ENCODE measurements at regions not wholly inside any gene's neighbourhood (a gene's known extent, or its start where the extent isn't known, plus 50 kb on each side); places are given as distances from the start of the nearest gene placed in this dataset.

GRCh38 chr20:40738976-40739375 is 49.9 kb upstream of the MAFB start:
- 51 to 59% (median 56%) methylated on average over 9 of the region's 9 CpGs for WGBS, 4 donors
- Histone ChIP-seq H3K4me3 (no peak overlapping the region), H3K9me3 (no peaks in the 10 kb centered on the region), H3K27me3 (peaks cover 0 to 11% (median 0%) of the 10 kb centered on the region in 9 donors), H3K36me3 (no peaks in the 10 kb centered on the region), H3K4me1 (no peaks in the 10 kb centered on the region), H3K27ac (no peak overlapping the region)
- ATAC-seq: no peak
- no peak for TF ChIP-seq CTCF (IDR thresholded peaks at IDR 0.05)
- no peak for TF ChIP-seq POLR2A (IDR thresholded peaks at IDR 0.05)
- intact Hi-C loops (cut with DNase I): no loop called here
- no peak for DNase-seq

GRCh38 chr20:40739841-40740240 is 50.8 kb upstream of the MAFB start:
- Histone ChIP-seq H3K36me3 (no peaks in the 10 kb centered on the region), H3K4me1 (no peaks in the 10 kb centered on the region), H3K9me3 (no peaks in the 10 kb centered on the region), H3K4me3 (no peak overlapping the region), H3K27ac (no peak overlapping the region), H3K27me3 (peaks cover 0 to 11% (median 0%) of the 10 kb centered on the region in 9 donors)
- no peak for TF ChIP-seq POLR2A (IDR thresholded peaks at IDR 0.05)
- TF ChIP-seq CTCF (IDR thresholded peaks at IDR 0.05): no peak
- ATAC-seq (no peak), DNase-seq (no peak)
- intact Hi-C loops (cut with DNase I): loop anchor here in 8 of 10 donors (5.0 to 10.0 kb wide), 5 partner anchors 202 to 225 kb away; no protein-coding TSS in a partner anchor
- whole genome bisulfite sequencing, 4 donors: 53 to 100% (median 71%) methylated on average over 1 of the region's 1 CpG

GRCh38 chr20:40741507-40742106 is 52.6 kb upstream of the MAFB start:
- H3K36me3 ChIP-seq: no peaks in the 10 kb centered on the region
- peak in 3 of 5 donors; percentile 26 to 44 (median 43) for DNase-seq
- no peak overlapping the region for H3K27ac ChIP-seq
- H3K4me3 ChIP-seq: no peak overlapping the region
- TF ChIP-seq POLR2A (IDR thresholded peaks at IDR 0.05): no peak
- TF ChIP-seq CTCF (IDR thresholded peaks at IDR 0.05): peak; percentile 41 to 75 (median 56)
- H3K27me3 ChIP-seq: peaks cover 0 to 11% (median 0%) of the 10 kb centered on the region in 9 donors
- H3K9me3 ChIP-seq: no peaks in the 10 kb centered on the region
- WGBS, 4 donors: 47 to 54% (median 51%) methylated on average over 5 to 6 of the region's 6 CpGs
- intact Hi-C loops (cut with DNase I): loop anchor here in 9 of 10 donors (1.0 to 10.0 kb wide), 6 partner anchors 201 to 223 kb away; no protein-coding TSS in a partner anchor
- ATAC-seq: peak in 1 of 4 donors; percentile 42
- H3K4me1 ChIP-seq: no peaks in the 10 kb centered on the region

GRCh38 chr20:40743141-40743775 is 54.2 kb upstream of the MAFB start:
- WGBS, 4 donors: 72 to 83% (median 74%) methylated on average over 6 to 8 of the region's 8 CpGs
- TF ChIP-seq POLR2A (IDR thresholded peaks at IDR 0.05) (no peak), CTCF (IDR thresholded peaks at IDR 0.05) (no peak)
- H3K36me3 ChIP-seq: no peaks in the 10 kb centered on the region
- H3K4me1 ChIP-seq: no peaks in the 10 kb centered on the region
- ATAC-seq: no peak
- H3K27me3 ChIP-seq: peaks cover 0 to 7% (median 0%) of the 10 kb centered on the region in 9 donors
- H3K9me3 ChIP-seq: no peaks in the 10 kb centered on the region
- H3K4me3 ChIP-seq: no peak overlapping the region
- intact Hi-C loops (cut with DNase I): loop anchor here in 8 of 10 donors (5.0 to 10.0 kb wide), 5 partner anchors 199 to 222 kb away; no protein-coding TSS in a partner anchor
- DNase-seq: no peak
- no peak overlapping the region for H3K27ac ChIP-seq
